SK-N-SH treated with all-trans-retinoic acid at 6 μM for 48 hours (cell line): ENCODE measurements at regions not wholly inside any gene's neighbourhood (a gene's known extent, or its start where the extent isn't known, plus 50 kb on each side); places are given as distances from the start of the nearest gene placed in this dataset.

Experiments used
- ATAC-seq: fragments of 200-7000 bp; cut with Tn5 transposase; 3 replicates; pipeline ENCODE4 v1.9.1; 2020; ENCODE audit warnings: mild to moderate bottlenecking, moderate library complexity
- ARNTL ChIP-seq: fragments of 450-650 bp; formaldehyde crosslinking; IDR thresholded peaks from 2 replicates; pipeline ENCODE4 v1.5.0; 2020; ENCODE audit warnings: low read depth, mild to moderate bottlenecking, moderate library complexity, borderline replicate concordance
- BACH2 ChIP-seq: fragments of 250-450 bp; sonication (Bioruptor Pico); IDR thresholded peaks from 2 replicates; pipeline ENCODE4 v1.9.0; 2021; ENCODE audit warnings: mild to moderate bottlenecking, borderline replicate concordance
- CSDC2 ChIP-seq: fragments of 250-450 bp; sonication (Bioruptor Pico); IDR thresholded peaks from 2 replicates; pipeline ENCODE4 v1.5.0; 2020; ENCODE audit warnings: mild to moderate bottlenecking, moderate library complexity
- ESRRG ChIP-seq: fragments of 250-450 bp; sonication (Bioruptor Pico); IDR thresholded peaks from 2 replicates; pipeline ENCODE4 v1.6.1; 2021; ENCODE audit warnings: mild to moderate bottlenecking
- GLIS3 ChIP-seq: fragments of 250-450 bp; sonication (Bioruptor Pico); IDR thresholded peaks from 2 replicates; pipeline ENCODE4 v1.5.0; 2020; ENCODE audit warnings: mild to moderate bottlenecking, moderate library complexity
- ISL1 ChIP-seq: fragments of 250-450 bp; sonication (Bioruptor Pico); IDR thresholded peaks from 2 replicates; pipeline ENCODE4 v2.1.2; 2022; ENCODE audit warnings: mild to moderate bottlenecking, moderate library complexity
- OSR1 ChIP-seq: fragments of 250-450 bp; sonication (Bioruptor Pico); IDR thresholded peaks from 2 replicates; pipeline ENCODE4 v1.8.0; 2022; ENCODE audit warnings: moderate library complexity, mild to moderate bottlenecking, inconsistent platforms
- PPARA ChIP-seq: fragments of 250-450 bp; sonication (Bioruptor Pico); IDR thresholded peaks from 2 replicates; pipeline ENCODE4 v1.5.0; 2020; ENCODE audit warnings: mild to moderate bottlenecking, borderline replicate concordance
- RARB ChIP-seq: fragments of 250-450 bp; sonication (Bioruptor Pico); IDR thresholded peaks from 2 replicates; pipeline ENCODE4 v1.8.0; 2021; ENCODE audit warnings: mild to moderate bottlenecking, moderate library complexity
- TCF4 ChIP-seq: fragments of 250-450 bp; sonication (Bioruptor Pico); IDR thresholded peaks from 2 replicates; pipeline ENCODE4 v1.8.0; 2021; ENCODE audit warnings: mild to moderate bottlenecking, moderate library complexity, borderline replicate concordance
- TOX ChIP-seq: fragments of 250-450 bp; sonication (Bioruptor Pico); IDR thresholded peaks from 2 replicates; pipeline ENCODE4 v1.8.0; 2021; ENCODE audit warnings: mild to moderate bottlenecking, moderate library complexity, borderline replicate concordance
- ZC3H10 ChIP-seq: fragments of 250-450 bp; sonication (Bioruptor Pico); IDR thresholded peaks from 2 replicates; pipeline ENCODE4 v1.5.1; 2021; ENCODE audit warnings: mild to moderate bottlenecking, moderate library complexity
- ZFP3 ChIP-seq: fragments of 250-450 bp; sonication (Bioruptor Pico); IDR thresholded peaks from 2 replicates; pipeline ENCODE4 v1.5.0; 2020; ENCODE audit warnings: mild to moderate bottlenecking, moderate library complexity
- ZFP30 ChIP-seq: fragments of 450-650 bp; formaldehyde crosslinking; IDR thresholded peaks from 2 replicates; pipeline ENCODE4 v1.5.0; 2022; ENCODE audit warnings: mild to moderate bottlenecking, moderate library complexity
- ZNF70 ChIP-seq: fragments of 450-650 bp; formaldehyde crosslinking; IDR thresholded peaks from 2 replicates; pipeline ENCODE4 v1.5.0; 2020; ENCODE audit warnings: mild to moderate bottlenecking, moderate library complexity
- ZNF8 ChIP-seq: fragments of 450-650 bp; formaldehyde crosslinking; IDR thresholded peaks from 2 replicates; pipeline ENCODE4 v1.5.0; 2020; ENCODE audit warnings: mild to moderate bottlenecking, moderate library complexity
- TF ChIP-seq, protein P1 (sequence below): fragments of 250-450 bp; sonication (Bioruptor Pico); IDR thresholded peaks from 2 replicates; pipeline ENCODE4 v1.5.1; 2020; ENCODE audit warnings: low read depth, mild to moderate bottlenecking, moderate library complexity
- TF ChIP-seq, protein P2 (sequence below): fragments of 250-450 bp; sonication (Bioruptor Pico); IDR thresholded peaks from 2 replicates; pipeline ENCODE4 v1.5.0; 2020; ENCODE audit warnings: mild to moderate bottlenecking, moderate library complexity
- TF ChIP-seq, protein P3 (sequence below): fragments of 250-450 bp; sonication (Bioruptor Pico); IDR thresholded peaks from 2 replicates; pipeline ENCODE4 v1.5.1; 2021; ENCODE audit warnings: mild to moderate bottlenecking, moderate library complexity
- TF ChIP-seq, protein P4 (sequence below): fragments of 250-450 bp; sonication (Bioruptor Pico); IDR thresholded peaks from 2 replicates; pipeline ENCODE4 v1.8.0; 2020; ENCODE audit warnings: mild to moderate bottlenecking, moderate library complexity, borderline replicate concordance

DNA sequence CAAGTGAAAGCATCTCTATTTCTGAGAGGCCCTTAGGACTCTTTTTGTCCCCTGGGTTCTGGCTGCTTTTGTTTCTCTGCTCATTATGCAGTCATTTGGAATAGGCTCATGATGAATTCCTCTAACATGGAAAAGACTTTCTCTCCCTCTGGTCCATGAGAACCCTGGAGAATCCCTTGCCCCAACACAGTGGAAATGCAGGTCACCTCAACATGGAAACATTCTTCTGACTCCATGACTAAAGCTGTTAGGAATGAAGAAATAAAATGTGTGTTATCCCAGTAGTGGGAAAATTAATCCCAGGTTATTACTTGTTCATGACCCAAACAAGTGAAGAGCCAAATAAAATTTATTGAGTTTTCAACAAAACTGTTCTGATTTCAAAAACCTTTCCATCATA is 458.6 kb downstream of the EPM2A start:
- no peak for TF ChIP-seq ZNF8 (CRISPR knock-in tag)
- no peak for TF ChIP-seq BACH2
- TF ChIP-seq, protein P1, sequence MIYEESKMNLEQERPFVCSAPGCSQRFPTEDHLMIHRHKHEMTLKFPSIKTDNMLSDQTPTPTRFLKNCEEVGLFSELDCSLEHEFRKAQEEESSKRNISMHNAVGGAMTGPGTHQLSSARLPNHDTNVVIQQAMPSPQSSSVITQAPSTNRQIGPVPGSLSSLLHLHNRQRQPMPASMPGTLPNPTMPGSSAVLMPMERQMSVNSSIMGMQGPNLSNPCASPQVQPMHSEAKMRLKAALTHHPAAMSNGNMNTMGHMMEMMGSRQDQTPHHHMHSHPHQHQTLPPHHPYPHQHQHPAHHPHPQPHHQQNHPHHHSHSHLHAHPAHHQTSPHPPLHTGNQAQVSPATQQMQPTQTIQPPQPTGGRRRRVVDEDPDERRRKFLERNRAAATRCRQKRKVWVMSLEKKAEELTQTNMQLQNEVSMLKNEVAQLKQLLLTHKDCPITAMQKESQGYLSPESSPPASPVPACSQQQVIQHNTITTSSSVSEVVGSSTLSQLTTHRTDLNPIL (CRISPR knock-in tag) = no peak
- no peak for TF ChIP-seq ISL1 (CRISPR knock-in tag)
- TF ChIP-seq, protein P2, sequence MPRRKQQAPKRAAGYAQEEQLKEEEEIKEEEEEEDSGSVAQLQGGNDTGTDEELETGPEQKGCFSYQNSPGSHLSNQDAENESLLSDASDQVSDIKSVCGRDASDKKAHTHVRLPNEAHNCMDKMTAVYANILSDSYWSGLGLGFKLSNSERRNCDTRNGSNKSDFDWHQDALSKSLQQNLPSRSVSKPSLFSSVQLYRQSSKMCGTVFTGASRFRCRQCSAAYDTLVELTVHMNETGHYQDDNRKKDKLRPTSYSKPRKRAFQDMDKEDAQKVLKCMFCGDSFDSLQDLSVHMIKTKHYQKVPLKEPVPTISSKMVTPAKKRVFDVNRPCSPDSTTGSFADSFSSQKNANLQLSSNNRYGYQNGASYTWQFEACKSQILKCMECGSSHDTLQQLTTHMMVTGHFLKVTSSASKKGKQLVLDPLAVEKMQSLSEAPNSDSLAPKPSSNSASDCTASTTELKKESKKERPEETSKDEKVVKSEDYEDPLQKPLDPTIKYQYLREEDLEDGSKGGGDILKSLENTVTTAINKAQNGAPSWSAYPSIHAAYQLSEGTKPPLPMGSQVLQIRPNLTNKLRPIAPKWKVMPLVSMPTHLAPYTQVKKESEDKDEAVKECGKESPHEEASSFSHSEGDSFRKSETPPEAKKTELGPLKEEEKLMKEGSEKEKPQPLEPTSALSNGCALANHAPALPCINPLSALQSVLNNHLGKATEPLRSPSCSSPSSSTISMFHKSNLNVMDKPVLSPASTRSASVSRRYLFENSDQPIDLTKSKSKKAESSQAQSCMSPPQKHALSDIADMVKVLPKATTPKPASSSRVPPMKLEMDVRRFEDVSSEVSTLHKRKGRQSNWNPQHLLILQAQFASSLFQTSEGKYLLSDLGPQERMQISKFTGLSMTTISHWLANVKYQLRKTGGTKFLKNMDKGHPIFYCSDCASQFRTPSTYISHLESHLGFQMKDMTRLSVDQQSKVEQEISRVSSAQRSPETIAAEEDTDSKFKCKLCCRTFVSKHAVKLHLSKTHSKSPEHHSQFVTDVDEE (CRISPR knock-in tag) = no peak
- TF ChIP-seq ZNF70 = no peak
- TF ChIP-seq ESRRG (CRISPR knock-in tag) = no peak
- TF ChIP-seq TCF4 (CRISPR knock-in tag) = no peak
- no peak for TF ChIP-seq TOX (CRISPR knock-in tag)
- TF ChIP-seq GLIS3 (CRISPR knock-in tag) = no peak
- TF ChIP-seq, protein P3, sequence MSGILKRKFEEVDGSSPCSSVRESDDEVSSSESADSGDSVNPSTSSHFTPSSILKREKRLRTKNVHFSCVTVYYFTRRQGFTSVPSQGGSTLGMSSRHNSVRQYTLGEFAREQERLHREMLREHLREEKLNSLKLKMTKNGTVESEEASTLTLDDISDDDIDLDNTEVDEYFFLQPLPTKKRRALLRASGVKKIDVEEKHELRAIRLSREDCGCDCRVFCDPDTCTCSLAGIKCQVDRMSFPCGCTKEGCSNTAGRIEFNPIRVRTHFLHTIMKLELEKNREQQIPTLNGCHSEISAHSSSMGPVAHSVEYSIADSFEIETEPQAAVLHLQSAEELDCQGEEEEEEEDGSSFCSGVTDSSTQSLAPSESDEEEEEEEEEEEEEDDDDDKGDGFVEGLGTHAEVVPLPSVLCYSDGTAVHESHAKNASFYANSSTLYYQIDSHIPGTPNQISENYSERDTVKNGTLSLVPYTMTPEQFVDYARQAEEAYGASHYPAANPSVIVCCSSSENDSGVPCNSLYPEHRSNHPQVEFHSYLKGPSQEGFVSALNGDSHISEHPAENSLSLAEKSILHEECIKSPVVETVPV = no peak
- TF ChIP-seq ZFP30 (CRISPR knock-in tag) = no peak
- TF ChIP-seq ZC3H10 = no peak
- TF ChIP-seq PPARA = no peak
- no peak for TF ChIP-seq ZFP3 (CRISPR knock-in tag)
- TF ChIP-seq ARNTL = no peak
- TF ChIP-seq RARB (CRISPR knock-in tag) = no peak
- TF ChIP-seq CSDC2 (CRISPR knock-in tag) = no peak
- no peak for TF ChIP-seq OSR1 (CRISPR knock-in tag)
- no peak for ATAC-seq

DNA sequence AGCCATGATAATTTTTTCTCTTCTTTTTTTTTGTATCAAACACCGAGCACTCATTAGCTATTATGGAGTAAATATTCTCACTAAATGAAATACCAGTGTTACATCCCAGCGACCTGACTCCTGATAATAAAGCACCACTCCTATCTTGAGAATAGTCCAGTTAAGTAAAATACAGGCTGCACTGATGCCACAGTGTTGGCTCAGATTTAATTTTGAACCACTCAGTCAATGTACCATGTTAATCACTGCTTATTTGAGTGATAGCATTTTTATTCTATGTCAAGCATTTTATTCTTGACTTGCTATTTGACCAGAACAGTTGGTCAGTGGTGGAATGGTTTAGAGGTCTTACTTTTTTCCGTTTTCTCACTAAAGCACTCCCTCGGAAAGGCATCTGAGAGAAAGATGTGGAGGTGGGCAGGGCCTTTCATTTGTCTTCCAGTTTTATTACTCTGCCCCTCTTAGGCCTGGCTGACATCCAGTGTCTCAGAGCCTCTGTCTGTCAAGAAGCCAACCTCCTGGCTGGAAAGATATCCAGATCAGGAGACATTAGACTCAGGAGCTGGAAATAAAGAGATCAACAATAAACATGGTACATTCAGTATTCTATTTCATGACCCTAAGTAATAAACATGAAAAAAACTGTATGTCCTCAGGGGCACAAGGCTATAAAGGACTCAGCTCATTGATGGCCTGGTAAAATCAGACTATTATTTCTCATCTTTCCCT is 457.8 kb downstream of the EPM2A start:
- ATAC-seq = no peak
- TF ChIP-seq, protein P1 (CRISPR knock-in tag) = no peak
- no peak for TF ChIP-seq GLIS3 (CRISPR knock-in tag)
- TF ChIP-seq ZFP30 (CRISPR knock-in tag) = no peak
- no peak for TF ChIP-seq ZNF8 (CRISPR knock-in tag)
- TF ChIP-seq, protein P4, sequence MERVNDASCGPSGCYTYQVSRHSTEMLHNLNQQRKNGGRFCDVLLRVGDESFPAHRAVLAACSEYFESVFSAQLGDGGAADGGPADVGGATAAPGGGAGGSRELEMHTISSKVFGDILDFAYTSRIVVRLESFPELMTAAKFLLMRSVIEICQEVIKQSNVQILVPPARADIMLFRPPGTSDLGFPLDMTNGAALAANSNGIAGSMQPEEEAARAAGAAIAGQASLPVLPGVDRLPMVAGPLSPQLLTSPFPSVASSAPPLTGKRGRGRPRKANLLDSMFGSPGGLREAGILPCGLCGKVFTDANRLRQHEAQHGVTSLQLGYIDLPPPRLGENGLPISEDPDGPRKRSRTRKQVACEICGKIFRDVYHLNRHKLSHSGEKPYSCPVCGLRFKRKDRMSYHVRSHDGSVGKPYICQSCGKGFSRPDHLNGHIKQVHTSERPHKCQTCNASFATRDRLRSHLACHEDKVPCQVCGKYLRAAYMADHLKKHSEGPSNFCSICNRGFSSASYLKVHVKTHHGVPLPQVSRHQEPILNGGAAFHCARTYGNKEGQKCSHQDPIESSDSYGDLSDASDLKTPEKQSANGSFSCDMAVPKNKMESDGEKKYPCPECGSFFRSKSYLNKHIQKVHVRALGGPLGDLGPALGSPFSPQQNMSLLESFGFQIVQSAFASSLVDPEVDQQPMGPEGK (CRISPR knock-in tag) = no peak
- TF ChIP-seq, protein P2 (CRISPR knock-in tag) = no peak
- no peak for TF ChIP-seq ZC3H10
- TF ChIP-seq, all 23 proteins: peak for 0
